Keratinocyte (primary cell): ENCODE measurements at regions not wholly inside any gene's neighbourhood (a gene's known extent, or its start where the extent isn't known, plus 50 kb on each side); places are given as distances from the start of the nearest gene placed in this dataset.
"Not testable (repeated sequence)": the region's sequence is repeated elsewhere in the genome, so short reads cannot be mapped to it uniquely, and the experiment has no call there.

ENCODE experiments used
- DNase-seq: peaks from one replicate; pipeline ENCODE4 v3.0.0-alpha.2; 2011; ENCODE audit warnings: low read depth, missing footprints, low spot score
- FAIRE-seq: peaks from 2 replicates; lab custom pipeline; 2011; peaks lifted over from hg19 to GRCh38; lab: Jason Lieb, UNC
- H2AFZ ChIP-seq: 2 replicates; pipeline ENCODE4 v1.6.0; 2012; ENCODE audit warnings: low read length, control low read depth, inconsistent platforms; ENCODE audit not compliant: control insufficient read depth
- H3K27ac ChIP-seq: 2 replicates; pipeline ENCODE4 v1.5.1; 2011; ENCODE audit warnings: low read length; ENCODE audit not compliant: control insufficient read depth, insufficient read depth
- H3K27me3 ChIP-seq: 3 replicates; pipeline ENCODE4 v1.6.0; 2011; ENCODE audit warnings: low read length; ENCODE audit not compliant: control insufficient read depth, insufficient read depth; ENCODE audit errors: extremely low read depth
- H3K36me3 ChIP-seq, 2 experiments: 2 replicates in 1 of 2; 3 replicates in 1 of 2; pipeline ENCODE4 v1.5.1; 2011; ENCODE audit warnings: low read length in 2 of 2, mild to moderate bottlenecking in 1 of 2; ENCODE audit not compliant: control insufficient read depth in 2 of 2, insufficient read depth in 2 of 2; ENCODE audit errors: extremely low read depth in 1 of 2
- H3K4me1 ChIP-seq: 3 replicates; pipeline ENCODE4 v1.5.1; 2011; ENCODE audit warnings: low read length; ENCODE audit not compliant: control insufficient read depth, insufficient read depth; ENCODE audit errors: extremely low read depth
- H3K4me2 ChIP-seq: 3 replicates; pipeline ENCODE4 v1.6.0; 2011; ENCODE audit warnings: low read depth, low read length; ENCODE audit not compliant: control insufficient read depth, insufficient read depth; ENCODE audit errors: extremely low read depth
- H3K4me3 ChIP-seq, 3 experiments: fragments of 200-600 bp in 1 of 3; sonication (generic) in 1 of 3; 2 replicates in 2 of 3; 3 replicates in 1 of 3; pipeline ENCODE4 v1.5.1; 2011 to 2016; ENCODE audit warnings: low read length in 3 of 3, mild to moderate bottlenecking in 3 of 3, control low read depth in 2 of 3, inconsistent platforms in 1 of 3, low read depth in 1 of 3, mixed read lengths in 1 of 3, mixed run types in 1 of 3, moderate library complexity in 1 of 3; ENCODE audit not compliant: control insufficient read depth in 2 of 3, insufficient read depth in 2 of 3; ENCODE audit errors: extremely low read depth in 1 of 3
- H3K79me2 ChIP-seq: 2 replicates; pipeline ENCODE4 v1.6.0; 2012; ENCODE audit warnings: low read length; ENCODE audit not compliant: control insufficient read depth, insufficient read depth
- H3K9ac ChIP-seq: 3 replicates; pipeline ENCODE4 v1.6.0; 2011; ENCODE audit warnings: low read length; ENCODE audit not compliant: control insufficient read depth, insufficient read depth; ENCODE audit errors: extremely low read depth
- H3K9me1 ChIP-seq: 3 replicates; pipeline ENCODE4 v1.6.0; 2011; ENCODE audit warnings: low read length; ENCODE audit not compliant: control insufficient read depth, insufficient read depth; ENCODE audit errors: extremely low read depth
- H3K9me3 ChIP-seq: 2 replicates; pipeline ENCODE4 v1.5.1; 2012; ENCODE audit warnings: low read depth, low read length; ENCODE audit not compliant: control insufficient read depth
- H4K20me1 ChIP-seq: 3 replicates; pipeline ENCODE4 v1.6.0; 2011; ENCODE audit warnings: low read length; ENCODE audit not compliant: control insufficient read depth, insufficient read depth; ENCODE audit errors: extremely low read depth
- EZH2 ChIP-seq: IDR thresholded peaks from one replicate; pipeline ENCODE4 v1.6.1; 2012; ENCODE audit warnings: inconsistent platforms, mild to moderate bottlenecking, low read length, moderate library complexity
- dilution Hi-C: fragments of 300-500 bp; cut with MboI; formaldehyde crosslinking; loops from one replicate; pipeline ENCODE4 v1.7.0; 2020; ENCODE audit warnings: low sequenced_read_pairs; ENCODE audit not compliant: extremely low pct_ligation_motif_present
- TF ChIP-seq, protein P1 (sequence below), 3 experiments: IDR thresholded peaks in 1 of 3; conservative IDR thresholded peaks in 1 of 3; optimal IDR thresholded peaks in 1 of 3; 2 replicates in 2 of 3; 3 replicates in 1 of 3; pipeline versions ENCODE3 to v1.5.1; 2011; ENCODE audit warnings: low read length in 3 of 3, mild to moderate bottlenecking in 3 of 3, moderate library complexity in 2 of 3, control low read depth in 1 of 3, inconsistent platforms in 1 of 3; ENCODE audit not compliant: insufficient read depth in 2 of 3; ENCODE audit errors: extremely low read depth in 1 of 3

GRCh38 chr5:98543490-98543889, 230.0 kb upstream of the RGMB start:
- Histone ChIP-seq H3K4me2 (no peak overlapping the region), H3K9ac (no peak overlapping the region), H3K27me3 (no peaks in the 10 kb centered on the region), H3K4me3 (no peak overlapping the region), H2AFZ (no peak overlapping the region), H3K9me3 (no peaks in the 10 kb centered on the region), H3K4me1 (no peaks in the 10 kb centered on the region), H3K79me2 (no peaks in the 10 kb centered on the region), H3K27ac (no peak overlapping the region), H4K20me1 (no peaks in the 10 kb centered on the region), H3K9me1 (no peaks in the 10 kb centered on the region), H3K36me3 (no peaks in the 10 kb centered on the region)
- DNase-seq, result no peak
- TF ChIP-seq, protein P1, sequence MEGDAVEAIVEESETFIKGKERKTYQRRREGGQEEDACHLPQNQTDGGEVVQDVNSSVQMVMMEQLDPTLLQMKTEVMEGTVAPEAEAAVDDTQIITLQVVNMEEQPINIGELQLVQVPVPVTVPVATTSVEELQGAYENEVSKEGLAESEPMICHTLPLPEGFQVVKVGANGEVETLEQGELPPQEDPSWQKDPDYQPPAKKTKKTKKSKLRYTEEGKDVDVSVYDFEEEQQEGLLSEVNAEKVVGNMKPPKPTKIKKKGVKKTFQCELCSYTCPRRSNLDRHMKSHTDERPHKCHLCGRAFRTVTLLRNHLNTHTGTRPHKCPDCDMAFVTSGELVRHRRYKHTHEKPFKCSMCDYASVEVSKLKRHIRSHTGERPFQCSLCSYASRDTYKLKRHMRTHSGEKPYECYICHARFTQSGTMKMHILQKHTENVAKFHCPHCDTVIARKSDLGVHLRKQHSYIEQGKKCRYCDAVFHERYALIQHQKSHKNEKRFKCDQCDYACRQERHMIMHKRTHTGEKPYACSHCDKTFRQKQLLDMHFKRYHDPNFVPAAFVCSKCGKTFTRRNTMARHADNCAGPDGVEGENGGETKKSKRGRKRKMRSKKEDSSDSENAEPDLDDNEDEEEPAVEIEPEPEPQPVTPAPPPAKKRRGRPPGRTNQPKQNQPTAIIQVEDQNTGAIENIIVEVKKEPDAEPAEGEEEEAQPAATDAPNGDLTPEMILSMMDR (optimal IDR thresholded peaks at IDR 0.05 in 1 of 3, IDR thresholded peaks at IDR 0.05 in 1 of 3, conservative IDR thresholded peaks at IDR 0.05 in 1 of 3; ENCODE audit: extremely low read depth in 1 of 3, insufficient read depth in 2 of 3, low read length in 3 of 3), result no peak
- no peak for TF ChIP-seq EZH2
- dilution Hi-C loops, result no loop called here
- no peak for FAIRE-seq

GRCh38 chr5:98546924-98547323, 226.5 kb upstream of the RGMB start:
- H3K27ac ChIP-seq, H3K36me3 ChIP-seq, H3K9me1 ChIP-seq, H3K79me2 ChIP-seq, DNase-seq, H3K4me2 ChIP-seq, H3K9ac ChIP-seq, H3K9me3 ChIP-seq, dilution Hi-C loops, FAIRE-seq, H3K27me3 ChIP-seq, H4K20me1 ChIP-seq, H2AFZ ChIP-seq, H3K4me3 ChIP-seq, H3K4me1 ChIP-seq: not testable (repeated sequence)

GRCh38 chr5:98556712-98557111, 216.8 kb upstream of the RGMB start:
- no peaks in the 10 kb centered on the region for H3K9me3 ChIP-seq
- H3K4me2 ChIP-seq, result no peak overlapping the region
- no peaks in the 10 kb centered on the region for H3K36me3 ChIP-seq
- no peak for TF ChIP-seq EZH2
- TF ChIP-seq, protein P1 (optimal IDR thresholded peaks at IDR 0.05 in 1 of 3, IDR thresholded peaks at IDR 0.05 in 1 of 3, conservative IDR thresholded peaks at IDR 0.05 in 1 of 3; ENCODE audit: extremely low read depth in 1 of 3, insufficient read depth in 2 of 3, low read length in 3 of 3), result no peak
- no peak overlapping the region for H3K27ac ChIP-seq
- no peak for FAIRE-seq
- no peak for DNase-seq
- H3K4me3 ChIP-seq, result no peak overlapping the region
- no peaks in the 10 kb centered on the region for H4K20me1 ChIP-seq
- H3K79me2 ChIP-seq, result no peaks in the 10 kb centered on the region
- no peaks in the 10 kb centered on the region for H3K27me3 ChIP-seq
- no peak overlapping the region for H2AFZ ChIP-seq
- H3K9me1 ChIP-seq, result no peaks in the 10 kb centered on the region
- dilution Hi-C loops, result no loop called here
- no peak overlapping the region for H3K9ac ChIP-seq
- no peaks in the 10 kb centered on the region for H3K4me1 ChIP-seq
